HG02588 (cell line): ENCODE measurements at regions not wholly inside any gene's neighbourhood (a gene's known extent, or its start where the extent isn't known, plus 50 kb on each side); places are given as distances from the start of the nearest gene placed in this dataset.

Source experiments
- ATAC-seq: cut with Tn5 transposase; IDR thresholded peaks from one replicate; pipeline ENCODE4 v1.9.1; 2021; ENCODE audit warnings: mild to moderate bottlenecking, moderate library complexity; ENCODE audit not compliant: unreplicated experiment

DNA sequence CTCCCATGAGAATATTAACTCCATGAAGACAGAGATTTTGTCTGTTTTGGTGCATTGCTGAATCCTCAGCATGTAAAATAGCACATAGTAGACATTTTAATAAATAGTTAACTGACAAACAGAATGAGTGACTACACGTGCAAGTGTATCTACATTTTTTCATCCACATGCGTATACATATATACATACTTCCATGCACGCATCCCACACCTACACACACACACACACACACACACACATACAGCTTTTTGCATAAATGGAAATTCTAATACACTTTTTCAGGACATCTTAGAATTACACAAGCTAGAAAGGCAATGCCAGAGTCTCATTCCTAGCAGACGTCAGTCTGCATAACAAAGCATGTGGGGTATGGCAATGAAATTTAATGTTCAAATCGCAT is 139.7 kb upstream of the LRFN2 start:
- ATAC-seq = no peak

DNA sequence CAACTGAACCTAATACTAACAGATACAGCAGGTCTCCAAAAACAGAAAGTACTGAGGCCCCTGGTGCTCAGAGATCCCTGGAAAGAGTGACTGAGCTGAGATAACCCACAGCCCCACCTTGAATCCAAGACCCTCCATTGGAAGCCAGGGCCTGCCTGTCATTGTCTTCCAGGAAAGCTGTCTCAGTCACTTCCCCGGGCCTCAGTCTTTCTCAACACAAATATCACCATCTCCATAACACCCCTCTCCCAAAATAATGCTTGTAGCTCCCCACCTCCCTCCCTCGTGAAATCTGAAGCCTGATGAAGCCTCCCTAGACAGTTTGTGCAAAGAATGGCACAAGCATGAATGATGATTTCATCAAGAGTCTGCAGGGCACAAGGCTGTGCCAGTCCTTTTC is 138.2 kb upstream of the LRFN2 start:
- ATAC-seq = no peak

DNA sequence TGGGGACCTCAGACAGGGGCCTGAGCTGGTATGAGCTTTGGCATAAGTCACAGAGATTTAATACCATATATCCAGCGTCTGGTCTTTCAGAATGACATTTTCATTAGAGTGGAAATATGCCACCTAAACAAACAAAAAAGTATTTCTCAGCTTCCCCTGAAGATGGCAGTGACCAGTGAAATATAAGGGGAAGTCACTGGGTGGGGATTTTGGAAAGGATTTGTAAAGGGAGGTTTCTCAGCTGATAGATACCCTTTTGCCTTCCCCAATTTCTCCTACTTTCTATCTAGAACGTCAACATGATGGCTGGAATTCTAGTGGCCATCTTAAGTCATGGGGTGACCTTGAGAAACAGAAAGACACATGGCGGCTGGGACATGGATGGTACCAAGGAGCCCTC is 137.7 kb upstream of the LRFN2 start:
- no peak for ATAC-seq

DNA sequence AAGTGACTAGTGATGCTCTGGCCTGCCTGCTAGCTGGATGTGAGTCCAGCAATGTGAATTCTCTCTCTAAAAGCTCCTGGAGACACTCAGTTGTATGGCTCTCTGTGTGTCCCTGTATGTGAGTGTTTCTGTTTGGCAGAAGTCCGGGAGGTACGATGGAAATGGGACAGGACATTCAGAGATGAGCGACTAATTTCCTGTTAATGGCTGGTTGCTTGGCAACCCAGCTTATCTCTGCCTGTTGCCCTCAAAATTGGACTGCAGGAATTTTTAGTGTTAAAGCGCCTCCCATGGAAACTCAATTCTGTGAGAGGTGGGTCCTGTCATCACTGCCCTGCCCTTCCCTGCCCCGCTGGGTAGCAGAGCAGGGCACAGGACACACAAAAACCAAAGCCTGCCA is 136.8 kb upstream of the LRFN2 start:
- no peak for ATAC-seq

DNA sequence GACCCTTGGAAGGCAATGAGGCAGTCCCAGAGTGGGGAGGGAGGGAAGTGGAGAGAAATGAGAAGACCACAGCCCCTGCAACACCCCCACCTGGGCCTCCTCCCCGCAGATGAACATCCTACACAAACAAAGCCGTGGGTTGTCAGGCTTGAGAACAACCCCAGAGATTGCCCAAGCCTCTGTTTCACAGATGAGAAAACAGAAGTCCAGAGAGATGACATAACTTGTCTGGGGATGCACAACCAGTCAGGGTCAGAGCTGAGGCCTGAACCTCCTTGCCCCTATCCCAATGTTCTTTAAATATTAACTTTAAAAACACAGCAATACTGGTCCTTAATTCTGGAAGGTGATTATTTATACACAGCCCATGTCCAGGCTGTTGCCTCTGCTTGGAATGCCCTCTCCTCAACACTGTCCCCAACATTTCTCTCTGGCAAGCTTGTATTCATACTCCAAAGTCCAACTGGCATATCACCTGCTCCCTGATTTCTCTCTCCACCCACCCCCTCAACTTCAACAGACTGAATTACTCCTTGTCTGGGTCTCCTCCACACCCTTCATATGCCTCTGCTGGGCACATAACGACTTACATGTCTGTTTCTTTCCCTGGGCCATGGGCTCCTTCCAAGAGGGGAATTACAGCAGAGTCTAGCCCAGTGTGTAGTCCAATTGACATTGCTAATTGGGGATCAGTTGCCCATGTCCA is 135.5 kb upstream of the LRFN2 start:
- ATAC-seq = no peak

DNA sequence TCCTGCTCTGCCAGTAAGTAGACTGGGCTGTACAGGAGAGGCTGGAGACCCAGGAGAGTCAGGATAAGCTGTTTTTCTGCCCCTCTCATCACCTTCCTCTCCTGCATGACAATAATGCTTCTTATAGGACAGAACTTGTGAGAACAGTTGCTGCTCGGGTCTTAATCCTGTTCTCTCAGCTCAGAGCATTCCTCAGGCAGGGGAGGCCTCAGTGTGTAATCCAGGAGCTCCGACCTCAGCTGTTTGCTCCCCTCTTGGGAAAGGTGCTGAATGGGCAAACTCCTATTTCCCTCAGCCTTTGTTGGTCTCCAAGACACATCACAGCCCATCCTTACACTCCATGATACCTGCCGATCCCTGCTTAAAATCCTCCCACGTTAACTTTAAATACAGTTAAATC is 134.9 kb upstream of the LRFN2 start:
- ATAC-seq = no peak

DNA sequence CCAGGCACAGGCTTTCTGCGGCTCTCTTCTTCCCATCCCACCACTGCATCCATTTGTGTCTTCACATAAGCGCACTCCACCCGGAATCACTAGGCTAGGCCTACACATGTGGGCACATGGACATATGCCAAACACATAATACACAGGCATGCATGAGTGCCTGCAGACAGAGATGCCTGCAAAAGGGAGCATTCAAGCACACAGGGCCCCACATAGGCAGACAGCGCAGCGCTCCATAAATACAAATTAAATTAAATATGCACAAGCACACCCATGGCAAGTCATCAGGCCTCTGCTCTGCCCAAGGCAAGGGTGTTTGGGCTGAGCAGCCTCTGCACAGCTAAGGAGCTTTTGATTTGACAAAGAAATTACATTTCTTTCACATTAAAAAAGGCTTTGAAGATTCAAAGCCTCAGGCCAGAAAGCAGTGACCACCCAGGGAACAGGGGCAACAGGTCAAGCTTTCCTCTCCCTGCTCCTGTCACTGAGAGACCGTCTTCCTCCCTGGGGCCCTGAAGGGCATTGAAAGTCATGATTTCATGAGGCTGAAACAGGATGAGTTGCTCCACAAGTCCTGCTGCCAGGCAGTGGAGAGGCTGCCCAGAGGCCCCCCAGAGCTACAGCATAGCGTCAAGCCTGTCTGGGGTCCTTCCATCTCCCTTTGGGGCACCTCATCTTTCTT is 134.2 kb upstream of the LRFN2 start:
- no peak for ATAC-seq

DNA sequence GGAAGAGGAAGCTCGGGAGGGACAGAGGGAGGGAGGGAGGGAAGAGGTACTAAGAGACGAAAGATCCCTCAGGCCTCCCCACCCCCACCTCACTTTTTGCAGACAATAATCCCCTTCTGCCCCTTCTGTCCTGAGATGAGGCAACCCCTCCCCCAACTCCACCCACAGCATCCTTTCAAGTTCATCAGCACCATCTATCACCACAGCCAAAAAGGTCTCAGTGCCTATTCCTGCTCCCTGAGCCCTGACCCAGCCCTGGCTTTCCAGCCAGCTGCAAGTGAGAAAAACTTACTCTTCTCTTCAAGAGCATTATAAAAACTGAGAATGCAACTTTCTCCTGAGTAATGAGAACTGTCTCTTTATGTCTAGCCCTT is 133.2 kb upstream of the LRFN2 start:
- ATAC-seq = no peak

DNA sequence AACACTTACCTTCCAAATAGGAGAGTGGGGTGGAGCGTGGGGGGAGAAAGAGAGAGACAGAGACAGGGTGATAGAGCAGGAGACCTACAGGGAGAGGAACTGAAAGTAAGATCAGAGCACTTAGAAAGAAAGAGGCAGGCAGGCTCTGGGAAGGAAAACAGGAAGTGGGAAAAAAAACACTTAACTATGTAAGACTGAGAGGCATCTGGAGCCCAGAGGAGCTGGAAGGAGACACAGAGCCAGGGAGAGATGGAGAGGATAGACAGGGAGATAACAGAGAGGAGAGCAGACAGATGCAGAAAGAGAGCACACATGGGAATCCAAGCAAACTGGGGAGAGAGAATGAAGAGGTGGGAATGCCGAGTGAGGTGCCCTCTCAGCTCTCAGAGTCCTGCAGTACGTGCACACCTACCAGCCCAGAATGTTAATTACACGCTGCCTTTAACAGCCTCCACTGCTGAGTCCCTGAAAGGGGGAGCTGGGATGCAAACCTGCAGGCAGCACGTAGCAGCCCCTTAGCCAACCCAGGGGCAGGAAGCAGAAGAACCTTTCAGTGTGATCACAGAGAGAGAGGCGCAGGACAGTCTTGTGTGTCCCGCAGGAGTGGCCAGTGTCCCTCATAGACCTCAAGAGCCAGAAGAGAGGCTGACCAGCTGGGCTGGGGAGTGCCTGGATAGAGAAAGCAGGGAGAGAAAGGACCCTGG is 132.7 kb upstream of the LRFN2 start:
- ATAC-seq = no peak

DNA sequence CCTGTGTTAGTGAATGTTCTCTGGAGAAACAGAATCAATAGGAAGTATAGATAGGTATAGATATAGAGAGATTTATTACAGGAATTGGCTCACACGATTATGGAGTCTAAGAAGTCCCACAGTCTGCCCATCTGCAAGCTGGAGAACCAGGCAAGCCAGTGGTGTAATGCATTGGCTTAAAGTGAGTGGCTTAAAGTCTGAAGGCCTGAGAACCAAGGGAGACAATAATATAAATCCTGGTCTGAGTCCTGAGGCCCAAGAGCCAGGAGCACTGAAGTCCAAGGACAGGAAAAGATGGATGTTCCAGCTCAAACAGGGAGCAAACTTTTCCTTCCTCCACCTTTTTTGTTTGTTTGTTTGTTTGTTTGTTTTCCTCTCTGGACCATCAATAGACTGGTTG is 131.2 kb upstream of the LRFN2 start:
- ATAC-seq = no peak

DNA sequence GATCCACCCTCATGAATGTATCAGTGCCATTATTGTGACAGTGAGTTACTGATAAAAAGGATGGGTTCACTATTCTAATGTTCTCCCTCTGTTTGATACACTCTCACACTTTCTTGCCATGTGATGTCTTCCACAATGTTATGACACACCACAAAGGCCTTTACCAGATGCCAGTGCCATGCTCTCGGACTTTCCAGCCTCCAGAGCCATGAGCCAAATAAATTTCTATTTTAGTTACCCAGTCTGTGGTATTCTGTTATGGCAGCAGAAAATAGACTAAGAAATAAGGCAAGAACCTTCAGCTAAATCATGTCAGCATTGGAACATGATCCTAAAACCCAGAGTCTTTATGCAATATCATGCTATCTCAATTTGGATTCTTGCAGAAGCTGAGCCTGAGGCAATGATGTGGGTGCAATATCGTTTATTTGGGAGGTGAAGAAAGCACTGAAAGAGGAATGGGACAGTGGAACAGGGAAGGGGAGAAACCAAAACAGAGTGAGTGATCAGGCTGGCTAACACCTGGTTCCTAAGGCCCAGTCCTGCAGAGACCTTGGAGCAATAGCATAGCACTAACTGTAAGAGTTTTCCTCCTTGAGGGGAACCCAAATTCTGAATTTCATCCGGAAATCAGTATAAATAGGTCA is 130.4 kb upstream of the LRFN2 start:
- ATAC-seq = no peak

DNA sequence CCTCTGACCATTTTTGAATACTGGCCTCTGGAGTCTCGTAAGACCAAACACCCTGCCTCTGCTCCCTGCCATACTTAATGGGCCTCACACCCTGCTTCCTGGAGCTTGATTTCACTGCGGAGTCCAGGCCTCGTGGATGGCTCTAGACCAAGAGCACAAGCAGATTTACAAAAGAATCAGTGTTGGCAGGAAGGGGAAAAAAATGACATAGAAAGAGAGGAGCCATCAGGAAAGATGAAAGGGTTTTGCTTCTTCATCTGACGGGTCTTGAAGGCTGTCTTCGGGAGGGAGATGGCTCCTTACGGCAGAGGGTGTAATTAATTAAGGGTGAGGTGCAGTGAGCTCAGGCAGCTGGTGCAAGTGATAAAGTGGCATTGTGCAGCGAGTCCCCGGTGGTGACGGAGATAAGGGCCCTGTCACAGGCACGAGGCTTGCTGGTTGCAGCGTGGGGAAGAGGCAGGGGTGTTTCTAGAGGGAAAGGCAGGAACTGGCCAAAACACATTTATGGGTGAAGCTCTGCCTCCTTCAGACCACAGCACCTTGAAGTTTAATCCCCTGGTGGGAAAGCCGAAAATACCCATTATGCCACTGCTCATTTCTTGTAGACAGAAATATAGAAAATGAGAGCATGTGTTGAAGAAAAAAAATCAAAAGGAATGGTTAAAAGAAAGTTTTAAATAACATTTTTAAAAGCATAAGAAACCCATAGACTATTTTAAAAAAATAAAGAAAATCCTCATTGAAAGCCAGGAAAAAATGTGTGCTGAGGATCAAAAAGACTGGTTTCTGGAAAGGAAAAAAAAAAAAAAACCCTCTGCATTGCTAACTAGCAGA is 128.6 kb upstream of the LRFN2 start:
- ATAC-seq = no peak

DNA sequence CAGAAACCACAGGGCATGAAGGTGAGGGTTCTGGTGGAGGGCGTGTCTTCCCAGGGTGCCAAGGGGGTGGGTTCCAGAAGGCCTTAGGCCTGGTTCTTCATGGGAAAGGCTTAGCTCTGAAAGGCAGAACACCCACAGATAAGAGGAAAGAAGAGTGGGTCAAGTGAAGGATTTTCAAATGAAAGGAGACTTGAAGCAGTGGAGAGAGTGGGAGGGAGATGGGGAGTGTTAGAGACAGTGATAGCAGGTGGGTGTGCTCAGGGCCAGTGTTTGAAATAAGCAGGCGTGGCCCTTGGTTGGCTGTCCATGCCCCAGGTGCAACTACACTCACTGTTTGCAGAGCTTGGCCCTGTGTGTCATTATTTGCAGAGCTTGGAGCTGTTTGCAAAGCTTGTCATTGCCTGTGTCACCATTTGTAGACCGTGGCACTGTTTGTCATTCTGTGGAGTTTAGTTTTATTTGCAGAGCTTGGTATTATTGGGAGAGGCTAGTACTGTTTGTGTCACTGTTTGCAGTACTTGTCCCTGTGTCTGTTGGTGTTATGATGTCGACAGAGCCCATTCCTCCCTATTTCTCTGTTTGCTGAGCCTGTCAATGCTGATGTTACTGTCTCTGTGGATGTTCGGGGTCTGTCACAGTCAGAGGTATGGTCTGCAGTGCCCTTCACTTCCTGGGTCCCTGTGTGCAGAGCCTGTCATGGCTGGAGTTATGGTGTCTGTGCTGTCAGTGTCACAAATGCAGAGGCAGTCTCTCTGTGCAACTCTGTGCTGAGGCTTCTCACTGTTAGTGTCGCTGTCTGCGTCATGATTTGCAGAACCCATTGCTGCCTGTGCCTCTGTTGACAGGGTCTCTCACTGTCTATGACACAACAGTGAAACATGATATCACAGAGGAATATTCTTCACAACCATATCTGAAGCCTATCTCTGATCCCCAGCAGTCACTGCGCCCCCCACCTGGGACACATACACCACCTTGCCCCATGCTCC is 127.7 kb upstream of the LRFN2 start:
- ATAC-seq = no peak

DNA sequence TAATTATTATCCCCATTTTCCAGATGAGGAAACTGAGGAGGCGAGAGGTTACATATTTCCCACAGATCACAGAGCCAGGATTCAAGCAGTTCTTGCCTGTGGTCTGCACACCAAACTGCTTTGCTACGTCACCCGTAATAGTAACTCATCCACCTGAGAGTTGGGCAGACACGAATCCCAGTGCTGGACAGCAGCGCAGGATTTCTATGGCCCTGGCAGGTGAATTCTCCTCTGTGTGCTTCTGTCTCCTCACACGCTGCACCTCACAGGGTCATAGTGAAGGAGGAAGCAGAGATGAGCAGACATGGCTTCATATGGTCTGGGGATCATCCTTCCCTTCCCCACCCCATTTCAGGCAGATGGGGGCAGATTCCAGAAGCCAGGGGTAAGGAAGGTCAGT is 127.0 kb upstream of the LRFN2 start:
- ATAC-seq = no peak

DNA sequence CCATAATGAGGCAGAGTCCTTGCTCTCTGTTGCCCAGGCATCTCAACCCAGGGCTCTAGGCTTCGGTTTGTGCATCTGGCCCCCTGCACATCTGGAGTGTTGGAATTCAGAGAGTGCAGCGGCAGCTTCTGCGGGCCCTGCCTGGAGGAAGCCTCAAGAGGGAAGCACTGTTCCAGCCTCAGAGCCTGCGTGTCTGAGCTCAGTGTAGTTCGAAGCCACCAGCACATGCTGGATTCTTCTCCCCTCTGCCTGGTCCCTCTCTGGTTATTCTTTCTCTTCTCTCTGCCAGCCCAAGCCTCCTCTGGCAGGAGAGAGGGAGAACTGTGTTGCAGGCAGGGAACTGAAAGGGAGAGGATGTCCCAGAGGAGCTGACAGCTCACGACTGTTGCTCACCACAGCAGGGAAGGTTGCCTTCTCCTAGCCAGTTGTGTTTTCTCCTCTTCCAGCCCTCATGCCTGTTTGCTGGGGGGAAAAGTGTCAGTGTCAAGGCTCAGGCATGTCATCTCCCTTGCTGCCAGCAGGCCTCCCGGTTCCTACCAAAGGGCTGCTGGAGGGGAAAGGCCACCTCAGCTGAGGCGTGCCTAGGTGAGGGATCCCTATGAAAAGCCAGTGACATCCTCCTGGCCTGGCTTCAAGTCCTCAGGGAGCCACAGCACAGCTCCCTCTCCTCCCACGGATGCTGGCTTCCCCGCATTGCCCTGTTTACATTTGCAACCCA is 126.0 kb upstream of the LRFN2 start:
- no peak for ATAC-seq

DNA sequence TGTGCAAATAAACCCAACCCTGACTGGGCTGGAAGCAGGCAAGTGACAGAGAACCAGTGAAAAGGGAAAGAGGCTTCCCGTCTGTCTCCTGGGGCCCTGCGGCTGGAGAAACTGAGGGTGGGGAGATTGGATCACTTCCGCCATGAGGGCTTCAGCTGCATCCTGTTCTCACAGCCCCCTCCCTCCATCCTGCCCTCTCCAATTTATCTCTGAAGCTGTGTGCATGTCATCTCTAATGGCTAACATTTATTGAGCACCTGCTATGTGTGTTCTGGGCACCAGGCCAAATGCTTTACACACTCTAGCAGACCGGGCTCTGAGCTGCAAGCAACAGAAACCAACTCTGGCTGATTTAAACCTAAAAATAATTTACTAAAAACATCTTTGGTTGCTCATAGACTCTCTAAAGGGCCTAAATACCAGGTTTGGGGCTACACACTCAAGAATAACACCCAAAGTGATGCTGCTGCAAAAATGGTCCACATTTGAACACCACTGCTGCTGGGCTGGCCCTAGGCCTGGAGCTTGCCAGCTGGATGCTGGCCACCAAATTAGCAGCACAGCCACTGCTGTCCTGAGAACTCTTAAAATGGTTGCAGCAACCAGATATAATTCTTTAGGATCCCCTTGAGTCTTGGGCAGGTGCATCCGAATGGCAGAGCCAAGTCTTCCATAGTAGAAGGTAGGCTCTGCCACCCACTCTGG is 123.6 kb upstream of the LRFN2 start:
- ATAC-seq = no peak

DNA sequence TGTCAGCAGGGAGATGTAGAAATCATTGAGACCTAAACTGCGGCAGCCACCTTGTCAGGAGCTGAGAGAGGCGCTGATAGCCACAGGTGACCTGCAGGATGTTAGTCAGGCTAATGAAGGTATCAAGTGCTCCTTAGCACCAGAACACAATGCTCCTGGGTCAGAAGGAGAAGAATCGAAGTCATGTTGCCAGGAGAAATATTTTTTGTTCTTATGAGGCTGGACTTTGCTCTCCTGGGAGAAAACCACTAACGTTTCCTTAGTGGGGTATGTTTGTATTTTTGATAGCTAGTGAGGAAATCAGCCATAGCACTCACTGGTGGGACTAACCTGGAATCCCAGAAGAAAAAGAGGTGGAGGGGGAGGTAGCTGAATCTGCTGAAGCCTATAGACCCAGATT is 120.9 kb upstream of the LRFN2 start:
- no peak for ATAC-seq

DNA sequence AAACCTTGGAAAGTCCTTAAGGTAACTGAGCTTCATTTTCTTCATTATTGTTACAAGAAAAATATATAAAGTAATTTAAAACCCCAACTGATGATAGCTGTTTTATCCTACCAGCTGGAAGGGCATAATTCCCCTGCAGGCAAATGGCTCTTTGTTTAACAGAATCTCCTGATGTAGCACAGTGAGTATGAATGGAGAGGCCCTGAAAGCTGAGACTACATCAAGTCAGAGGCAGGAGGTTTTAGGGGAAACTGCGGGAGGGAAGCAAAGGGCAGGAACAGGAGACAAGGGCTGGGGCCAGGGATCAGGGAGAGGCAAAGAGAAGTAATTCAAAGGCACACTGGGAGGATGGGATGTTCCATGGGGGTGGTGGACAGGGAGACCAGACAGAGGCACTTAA is 119.0 kb upstream of the LRFN2 start:
- no peak for ATAC-seq

DNA sequence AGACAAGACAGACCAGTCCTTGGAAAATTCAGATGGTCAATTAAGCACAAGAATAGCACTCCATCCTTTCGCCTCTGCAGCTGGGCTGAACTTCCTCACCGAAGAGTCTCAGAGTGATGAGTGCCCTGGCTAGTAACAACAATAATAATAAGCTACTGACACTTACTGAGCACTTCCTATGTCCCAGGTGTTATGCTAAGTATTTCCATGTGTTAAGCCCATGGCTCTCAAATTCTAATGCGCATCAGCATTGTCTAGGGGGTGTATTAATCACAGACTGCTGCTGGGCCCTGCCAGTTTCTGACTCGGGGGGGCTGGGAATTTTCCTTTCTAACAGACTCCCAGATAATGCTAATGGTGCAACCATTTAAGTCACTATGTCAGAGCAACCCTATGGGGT is 118.2 kb upstream of the LRFN2 start:
- no peak for ATAC-seq
